ENCODE measurements at regions not wholly inside any gene's neighbourhood (a gene's known extent, or its start where the extent isn't known, plus 50 kb on each side); places are given as distances from the start of the nearest gene placed in this dataset.

DNA sequence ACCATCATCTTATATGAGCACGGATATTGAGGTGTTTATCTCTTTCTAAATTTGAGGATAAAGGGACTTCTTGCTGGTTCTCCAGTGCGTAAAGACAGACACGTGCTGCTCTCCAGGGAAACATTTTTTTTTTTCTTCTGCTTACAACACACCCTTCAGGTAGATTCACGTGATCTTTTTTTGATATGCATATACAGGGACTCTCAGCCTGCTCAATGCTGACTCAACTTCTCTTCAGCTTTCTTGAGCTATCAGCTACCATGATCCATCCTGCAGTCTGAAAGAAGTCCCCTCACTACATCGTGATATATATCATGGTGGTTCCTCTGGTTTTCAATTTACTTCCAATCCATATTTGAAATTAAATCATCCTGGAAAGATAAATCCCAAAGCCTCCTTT, 87.1 kb upstream of the SLITRK3 start:
- no peak for DNase-seq

GRCh38 chr3:165279471-165279870, 83.3 kb upstream of the SLITRK3 start:
- no peak for DNase-seq

- DNase-seq, result no peak
These were observed 77.2 kb upstream of the SLITRK3 start for GRCh38 chr3:165273411-165273810.

- DNase-seq, result no peak
These were observed 63.5 kb upstream of the SLITRK3 start for GRCh38 chr3:165259541-165260193.

DNA sequence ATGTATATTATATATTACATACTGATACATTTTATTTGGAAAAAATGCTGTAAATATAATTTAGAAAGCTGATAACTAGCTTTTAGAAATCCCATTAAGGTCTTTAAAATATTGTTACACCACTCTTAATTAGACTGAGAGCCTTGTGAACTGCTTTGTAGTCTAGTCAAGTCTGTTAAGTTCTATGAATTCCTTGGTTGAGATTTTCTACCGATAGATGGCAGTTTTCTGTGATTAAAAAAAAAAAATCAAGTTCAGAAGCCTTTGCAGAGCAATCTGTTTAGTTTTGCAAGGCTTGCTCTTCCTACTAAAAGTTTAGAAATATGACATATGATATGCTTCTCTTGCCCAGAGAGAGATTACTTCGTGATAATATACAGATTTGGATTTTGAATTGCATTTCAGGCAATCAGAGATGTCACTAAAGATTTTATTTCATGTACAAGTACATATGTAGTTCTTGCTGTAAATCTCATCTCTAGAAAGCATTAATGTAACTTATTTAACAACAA, 60.4 kb upstream of the SLITRK3 start:
- no peak for DNase-seq

GRCh38 chr3:165254812-165255211, 58.6 kb upstream of the SLITRK3 start:
- peak; percentile 33 for DNase-seq
